GM21367 (cell line): ENCODE measurements at regions not wholly inside any gene's neighbourhood (a gene's known extent, or its start where the extent isn't known, plus 50 kb on each side); places are given as distances from the start of the nearest gene placed in this dataset.

ENCODE experiments used
- ATAC-seq: cut with Tn5 transposase; IDR thresholded peaks from one replicate; pipeline ENCODE4 v1.9.1; 2021; ENCODE audit not compliant: unreplicated experiment

- ATAC-seq: no peak
Measured at GRCh38 chr5:96140496-96140895, 178.8 kb upstream of the ELL2 start.

DNA sequence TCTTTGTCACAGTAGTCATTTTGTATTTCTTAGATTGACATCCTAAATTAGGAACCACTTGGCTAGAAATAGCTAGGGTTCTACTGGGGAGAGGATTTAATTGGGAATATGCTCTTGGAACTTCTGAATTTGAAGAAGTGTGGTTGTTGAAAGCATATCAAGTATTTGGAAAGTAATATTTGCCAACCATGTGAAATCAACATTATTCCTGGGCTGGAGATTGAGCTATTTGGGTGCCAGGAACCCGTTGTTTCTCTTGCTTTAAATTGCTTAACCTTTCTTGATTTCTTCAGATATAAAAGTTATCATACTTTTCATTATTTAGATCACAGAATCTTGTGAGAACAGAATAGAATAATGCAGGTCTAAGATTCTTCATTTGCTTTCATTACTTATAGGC is 178.4 kb upstream of the ELL2 start:
- no peak for ATAC-seq

DNA sequence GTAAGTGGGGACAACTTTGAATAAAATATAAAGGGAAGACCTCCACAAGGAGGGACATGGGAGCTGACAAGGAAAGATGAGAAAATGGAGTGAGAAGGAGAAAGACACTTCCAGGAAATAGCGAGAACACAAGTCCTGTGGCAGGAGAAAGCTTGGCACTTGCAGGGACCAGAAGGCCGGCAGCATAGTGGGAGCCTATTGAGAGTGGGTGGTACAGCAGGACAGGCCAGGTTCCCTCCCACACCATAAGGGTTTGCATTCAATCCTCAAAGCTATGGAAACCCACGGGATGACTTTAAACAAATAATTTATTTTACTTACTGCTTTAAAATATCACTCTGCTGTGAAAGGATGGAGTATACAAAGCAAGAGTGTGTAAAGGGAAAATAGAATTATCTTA is 173.2 kb upstream of the ELL2 start:
- ATAC-seq: no peak

DNA sequence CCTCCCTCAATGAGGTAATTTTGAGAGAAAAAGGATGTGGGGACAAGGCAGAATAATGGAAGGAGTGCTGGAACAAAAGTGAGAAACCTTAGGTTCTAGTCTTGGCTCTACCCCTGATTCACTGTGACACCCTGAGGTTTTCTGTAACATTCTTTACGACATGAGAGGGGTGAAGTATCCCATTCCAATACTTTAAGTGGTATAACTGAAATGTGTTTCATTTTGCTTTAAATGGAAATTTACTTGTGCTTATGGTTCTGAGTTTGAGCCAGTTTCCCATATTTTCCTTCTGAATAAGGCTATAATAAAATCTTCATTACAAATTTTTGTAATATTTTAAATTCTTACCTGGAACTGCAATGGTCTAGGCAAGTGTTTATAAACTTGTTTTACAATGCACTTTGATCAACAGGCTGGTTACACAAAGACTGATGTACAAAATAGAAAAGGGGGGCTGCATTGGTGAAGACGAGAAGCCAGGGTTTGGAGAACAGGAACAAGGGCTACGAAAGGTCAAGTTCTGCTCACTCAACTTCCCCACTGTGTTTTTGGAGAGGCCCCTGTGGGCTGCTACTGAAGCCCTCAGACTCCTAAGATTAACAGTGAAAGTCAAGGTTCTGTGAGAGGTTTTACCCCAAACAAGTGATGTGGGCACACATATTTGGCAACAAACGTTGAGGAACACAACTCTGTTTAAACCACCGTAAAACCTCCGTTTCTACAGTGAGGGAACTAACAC is 171.9 kb upstream of the ELL2 start:
- ATAC-seq: no peak

DNA sequence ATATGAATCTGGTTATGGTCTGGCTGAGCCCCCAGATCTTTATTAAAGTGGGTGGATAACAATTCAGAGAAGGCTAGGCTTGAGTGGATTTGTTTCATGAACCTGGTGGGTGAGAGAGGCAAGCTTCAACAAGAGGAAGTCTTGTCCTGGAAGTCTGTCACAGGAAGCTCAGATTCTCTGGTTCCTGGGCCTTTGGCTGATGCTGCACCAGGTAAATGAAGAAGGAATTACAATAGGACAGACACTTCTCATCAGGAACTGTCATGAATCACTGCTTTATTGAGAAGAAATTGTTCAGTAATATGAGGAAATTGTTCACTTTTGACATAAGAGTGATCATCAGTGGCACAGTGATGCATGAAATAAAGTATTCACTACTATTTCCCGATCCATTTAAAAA is 167.6 kb upstream of the ELL2 start:
- ATAC-seq: no peak

- no peak for ATAC-seq
Measured at GRCh38 chr5:96128204-96128864, 166.7 kb upstream of the ELL2 start.

DNA sequence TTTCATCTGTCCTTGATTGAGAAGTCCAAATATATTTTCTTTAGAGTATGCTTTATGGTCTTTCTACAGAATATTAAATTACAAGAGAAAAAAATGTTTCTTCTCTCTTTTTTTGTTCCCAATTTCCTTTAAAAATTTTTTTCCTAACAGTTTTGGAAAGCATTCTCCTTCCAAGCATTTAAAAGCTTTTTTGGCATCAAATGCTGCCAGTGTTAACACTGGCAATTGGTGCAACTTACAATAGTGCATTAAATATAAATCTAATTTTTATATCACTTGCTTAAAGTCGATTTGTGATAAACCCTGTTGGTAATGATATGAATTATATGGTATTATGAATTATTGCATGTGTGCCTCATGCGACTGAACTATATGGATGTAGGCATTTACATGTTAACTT is 165.9 kb upstream of the ELL2 start:
- ATAC-seq: no peak

GRCh38 chr5:96125231-96125891 is 163.7 kb upstream of the ELL2 start:
- no peak for ATAC-seq

GRCh38 chr5:96124589-96124988 is 162.9 kb upstream of the ELL2 start:
- ATAC-seq: no peak

DNA sequence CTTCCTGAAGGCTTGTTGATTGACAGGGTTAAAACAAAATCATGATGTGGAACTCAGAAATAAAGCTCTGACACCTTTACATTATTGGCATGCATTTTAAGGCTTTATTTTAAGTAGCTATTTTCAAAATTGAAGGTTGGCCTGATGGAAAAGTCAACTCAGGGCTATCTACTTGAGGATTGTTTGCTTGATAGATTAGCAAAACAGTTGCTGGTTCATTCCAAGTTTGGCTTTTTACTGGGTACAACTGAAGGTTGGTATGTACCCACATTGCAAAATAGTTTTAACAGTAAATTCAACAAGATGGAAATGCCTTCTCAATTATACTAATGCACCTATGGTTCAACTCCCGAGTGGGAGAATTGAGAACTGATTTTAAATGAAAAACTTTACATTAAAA is 161.8 kb upstream of the ELL2 start:
- no peak for ATAC-seq

GRCh38 chr5:96121364-96121763 is 159.7 kb upstream of the ELL2 start:
- ATAC-seq: no peak

- ATAC-seq: no peak
Measured at GRCh38 chr5:96120120-96120519, 158.5 kb upstream of the ELL2 start.

DNA sequence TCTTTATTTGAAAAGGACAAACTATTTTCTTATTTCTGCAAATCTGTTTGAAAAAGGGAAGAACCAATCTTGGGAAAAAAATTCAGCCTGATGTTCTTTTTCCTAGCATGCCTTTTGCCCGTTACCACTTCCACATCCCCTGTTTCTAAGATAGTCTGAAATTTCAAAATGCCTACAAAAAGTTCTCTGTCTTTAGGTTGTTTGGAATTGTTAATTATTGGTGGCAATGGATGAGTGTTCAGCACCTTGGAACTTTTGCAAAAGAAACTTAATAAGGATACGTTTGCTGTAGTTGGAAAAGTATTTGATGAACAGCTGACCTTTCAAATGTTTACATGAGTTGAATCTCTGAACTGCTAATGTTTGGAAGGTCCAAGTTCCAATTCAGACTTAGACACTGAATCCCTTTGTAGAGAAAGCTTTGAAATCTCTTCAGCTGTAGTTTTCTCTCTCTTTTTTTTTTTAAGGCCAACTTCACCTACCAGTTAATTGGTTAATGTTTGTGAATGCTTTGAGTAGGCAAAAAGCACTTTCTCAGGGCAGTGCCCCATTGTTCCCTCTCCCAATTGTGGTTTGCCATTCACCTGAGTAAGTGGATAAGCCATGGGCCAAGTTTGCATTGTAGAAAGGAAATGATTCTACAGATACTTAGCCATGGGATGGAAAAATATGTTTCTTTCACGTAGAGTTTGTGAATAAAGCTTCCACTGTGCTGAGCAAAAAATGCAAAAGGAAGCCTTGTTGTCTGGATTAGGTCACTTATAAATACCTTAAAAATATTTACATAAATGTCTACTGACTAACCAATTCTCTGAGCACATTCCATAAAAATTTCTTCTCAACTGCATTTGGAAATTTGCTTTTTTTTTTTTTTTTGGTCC is 156.4 kb upstream of the ELL2 start:
- ATAC-seq: no peak

GRCh38 chr5:96115147-96115807 is 153.6 kb upstream of the ELL2 start:
- no peak for ATAC-seq

DNA sequence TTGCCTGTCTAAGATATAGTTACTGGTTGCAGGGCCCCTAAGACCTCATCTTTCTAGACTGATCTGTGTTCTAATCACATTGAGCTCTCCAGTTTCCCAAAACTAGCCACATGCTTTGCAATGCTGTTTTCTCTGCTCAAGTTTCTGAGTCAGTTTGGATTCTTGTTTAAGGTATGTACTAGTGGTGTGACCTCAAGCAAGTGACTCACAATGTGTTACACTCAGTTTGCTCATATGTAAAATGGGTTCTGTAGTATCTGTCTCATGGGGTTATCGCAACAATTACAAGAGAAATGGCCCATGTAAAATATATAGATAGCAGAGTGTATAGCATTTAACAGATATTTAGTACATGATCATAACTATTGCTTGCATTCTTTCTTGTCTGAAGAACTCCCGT is 153.1 kb upstream of the ELL2 start:
- ATAC-seq: no peak

DNA sequence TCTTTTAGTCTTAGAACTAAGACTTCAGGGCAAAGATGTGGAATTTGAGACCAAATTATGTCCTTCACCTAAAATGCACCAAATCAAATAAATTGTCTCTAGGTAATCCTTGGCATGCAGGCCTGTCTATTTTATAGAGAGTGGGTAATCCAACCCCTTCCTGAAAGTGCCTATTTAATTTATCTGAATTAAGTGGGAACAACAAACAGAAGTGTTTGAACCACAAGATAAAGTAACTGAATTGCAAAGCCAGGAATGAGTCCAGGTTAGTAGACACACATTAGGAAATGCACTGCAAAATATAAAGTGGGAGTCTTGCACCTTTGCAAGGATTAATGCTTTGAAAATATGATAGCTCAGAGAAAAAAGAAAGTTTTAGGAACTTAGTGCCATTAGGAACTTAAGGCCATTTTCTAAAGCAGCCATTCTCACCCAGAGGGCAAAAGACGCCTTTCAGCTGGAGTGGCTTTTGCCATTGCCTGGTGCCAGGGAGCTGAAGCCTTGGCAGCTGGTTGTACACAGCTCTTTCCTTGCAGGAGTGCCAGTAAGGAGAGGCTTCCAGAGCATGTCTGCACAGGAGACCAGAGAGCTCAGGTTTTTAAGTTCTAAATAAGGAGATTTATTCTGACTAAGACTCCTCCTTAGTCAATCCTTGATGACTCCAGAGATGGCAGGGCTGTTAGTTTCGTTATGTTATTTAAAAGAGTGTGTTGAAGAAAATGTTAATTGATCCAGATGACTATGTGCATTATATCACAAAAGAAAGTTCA is 151.7 kb upstream of the ELL2 start:
- ATAC-seq: no peak

DNA sequence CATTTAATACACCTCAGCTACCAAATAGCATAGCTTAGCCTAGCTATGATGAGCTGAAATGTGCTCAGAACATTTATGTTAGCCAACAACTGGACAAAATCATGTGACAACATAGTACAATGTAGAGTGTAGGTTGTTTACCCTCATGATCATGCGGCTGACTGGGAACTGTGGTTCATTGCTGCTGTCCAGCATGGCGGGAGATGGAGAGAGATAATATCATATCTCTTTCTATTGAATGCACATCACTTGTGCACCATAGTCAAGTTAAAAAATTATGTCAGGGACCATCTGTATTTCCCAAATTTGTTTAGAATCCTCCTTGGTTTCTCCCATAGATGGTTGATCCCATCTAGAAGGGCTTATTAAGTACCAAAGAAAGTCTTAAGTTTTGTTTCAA is 151.1 kb upstream of the ELL2 start:
- no peak for ATAC-seq

GRCh38 chr5:96112123-96112670 is 150.5 kb upstream of the ELL2 start:
- ATAC-seq: no peak

DNA sequence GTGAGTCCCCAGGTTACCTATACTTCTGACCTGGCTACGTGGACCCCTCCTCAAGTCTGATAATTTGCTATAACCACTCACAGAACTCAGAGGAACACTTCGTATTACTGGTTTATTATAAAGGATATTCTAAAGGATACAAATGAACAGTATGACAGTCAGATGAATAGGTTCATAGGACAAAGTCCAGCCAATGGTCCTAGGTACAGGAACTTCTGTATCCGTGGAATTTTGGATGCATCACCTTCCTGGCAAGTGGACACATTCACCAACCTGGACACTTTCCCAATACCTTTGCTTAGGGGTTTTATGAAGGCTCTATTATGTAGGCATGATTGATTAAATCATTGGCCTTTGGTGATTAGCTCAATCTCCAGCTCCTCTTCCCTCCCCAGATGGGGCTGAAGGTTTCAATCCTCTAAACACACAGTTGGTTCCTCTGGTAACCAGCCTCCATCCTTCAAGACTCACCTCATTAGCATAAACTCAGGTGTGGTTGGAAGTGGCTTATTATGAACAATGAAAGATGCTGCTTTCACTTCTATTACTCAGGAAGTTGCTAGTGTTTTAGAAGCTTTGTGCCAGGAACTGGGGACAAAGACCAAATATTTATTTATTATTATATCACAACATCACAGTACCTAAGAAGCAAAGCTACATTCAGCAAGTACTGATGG is 149.6 kb upstream of the ELL2 start:
- no peak for ATAC-seq
